Activated naive CD4-positive, alpha-beta T cell treated with anti-CD3 and anti-CD28 coated beads, Interleukin-2, amount 50 U/mL, for 24 hours (primary cell): ENCODE measurements at regions not wholly inside any gene's neighbourhood (a gene's known extent, or its start where the extent isn't known, plus 50 kb on each side); places are given as distances from the start of the nearest gene placed in this dataset.

Experiments used
- H3K27ac Mint-ChIP-seq: one replicate; pipeline ENCODE4 v1.8.0; 2021; ENCODE audit warnings: mild to moderate bottlenecking, mixed read lengths
- H3K27me3 Mint-ChIP-seq: one replicate; pipeline ENCODE4 v1.8.0; 2021; ENCODE audit warnings: mixed read lengths
- H3K36me3 Mint-ChIP-seq: one replicate; pipeline ENCODE4 v1.8.0; 2021; ENCODE audit warnings: mixed read lengths
- H3K4me1 Mint-ChIP-seq: one replicate; pipeline ENCODE4 v1.8.0; 2021; ENCODE audit warnings: mixed read lengths
- H3K4me3 Mint-ChIP-seq: one replicate; pipeline ENCODE4 v1.8.0; 2021; ENCODE audit warnings: mild to moderate bottlenecking, mixed read lengths
- H3K9me3 Mint-ChIP-seq: one replicate; pipeline ENCODE4 v1.8.0; 2021; ENCODE audit warnings: mixed read lengths

GRCh38 chr5:68161156-68161555 lies 54.4 kb upstream of the PIK3R1 start:
- Mint-ChIP-seq H3K36me3 (no peaks in the 10 kb centered on the region), H3K4me1 (no peaks in the 10 kb centered on the region), H3K9me3 (no peaks in the 10 kb centered on the region), H3K27me3 (no peaks in the 10 kb centered on the region), H3K4me3 (no peak overlapping the region), H3K27ac (no peak overlapping the region)

DNA sequence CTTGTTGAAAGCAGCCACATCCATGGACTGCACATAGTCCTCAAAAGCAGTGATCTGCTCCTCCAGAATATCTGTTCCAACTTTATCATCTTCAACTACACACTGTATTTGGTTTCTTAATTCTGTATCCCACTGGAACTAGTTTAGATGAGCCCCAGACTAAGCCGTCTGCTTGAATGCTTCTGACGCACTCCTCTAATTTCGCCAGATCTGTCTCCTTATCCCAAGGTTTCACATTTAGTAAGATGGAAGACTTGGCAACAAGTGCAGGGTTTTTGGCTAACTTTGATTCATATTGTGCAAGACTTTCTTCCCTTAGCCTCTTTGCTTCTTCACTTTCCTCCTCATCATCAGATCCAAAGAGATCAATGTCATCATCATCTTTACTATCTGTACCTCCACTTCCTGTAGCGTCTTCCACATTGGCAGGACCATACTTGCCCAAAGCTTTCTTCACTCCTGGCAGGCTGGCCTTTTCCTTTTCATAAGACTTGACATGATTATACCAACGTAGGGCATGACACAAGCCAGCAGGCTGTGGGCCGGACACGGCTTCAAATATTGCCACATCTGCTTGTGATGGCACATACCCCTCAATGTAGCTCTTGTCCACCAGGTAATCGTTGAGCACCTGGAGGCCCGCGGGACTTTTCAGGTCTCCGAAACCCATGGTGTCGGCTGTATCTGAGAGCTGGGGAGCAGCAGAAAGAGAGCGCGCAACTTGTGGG lies 56.2 kb upstream of the PIK3R1 start:
- H3K27me3 Mint-ChIP-seq: no peaks in the 10 kb centered on the region
- no peak overlapping the region for H3K27ac Mint-ChIP-seq
- H3K36me3 Mint-ChIP-seq: no peaks in the 10 kb centered on the region
- no peaks in the 10 kb centered on the region for H3K9me3 Mint-ChIP-seq
- no peak overlapping the region for H3K4me3 Mint-ChIP-seq
- H3K4me1 Mint-ChIP-seq: no peaks in the 10 kb centered on the region

DNA sequence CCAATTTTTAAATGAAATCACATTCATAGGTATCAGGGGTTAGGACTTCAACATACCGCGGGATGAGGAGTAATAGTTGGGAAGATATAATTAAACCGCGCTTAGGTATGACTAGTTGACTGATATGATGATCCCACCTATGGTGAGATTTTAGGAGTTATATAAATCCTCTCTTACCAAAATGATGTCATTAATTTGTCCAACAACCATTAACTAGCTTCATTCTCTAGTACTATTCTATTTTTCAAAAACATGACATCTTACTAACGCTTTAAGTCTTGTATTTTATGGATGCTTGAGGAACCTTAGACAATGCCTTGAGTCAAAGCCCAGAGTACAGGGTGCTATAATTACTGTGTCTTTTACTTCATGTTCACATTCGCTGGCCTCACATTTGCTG lies 59.6 kb upstream of the PIK3R1 start:
- H3K4me1 Mint-ChIP-seq: no peaks in the 10 kb centered on the region
- H3K4me3 Mint-ChIP-seq: no peak overlapping the region
- H3K27me3 Mint-ChIP-seq: no peaks in the 10 kb centered on the region
- H3K9me3 Mint-ChIP-seq: no peaks in the 10 kb centered on the region
- no peaks in the 10 kb centered on the region for H3K36me3 Mint-ChIP-seq
- H3K27ac Mint-ChIP-seq: no peak overlapping the region

- no peak overlapping the region for H3K4me3 Mint-ChIP-seq
- H3K27me3 Mint-ChIP-seq: no peaks in the 10 kb centered on the region
- H3K9me3 Mint-ChIP-seq: no peaks in the 10 kb centered on the region
- no peaks in the 10 kb centered on the region for H3K4me1 Mint-ChIP-seq
- H3K36me3 Mint-ChIP-seq: no peaks in the 10 kb centered on the region
- no peak overlapping the region for H3K27ac Mint-ChIP-seq
Measured at GRCh38 chr5:68154119-68154857, 61.3 kb upstream of the PIK3R1 start.

- Mint-ChIP-seq H3K27ac (no peak overlapping the region), H3K36me3 (no peaks in the 10 kb centered on the region), H3K4me3 (no peak overlapping the region), H3K4me1 (peaks cover 4% of the 10 kb centered on the region), H3K9me3 (no peaks in the 10 kb centered on the region), H3K27me3 (no peaks in the 10 kb centered on the region)
Measured at GRCh38 chr5:68151812-68152211, 63.7 kb upstream of the PIK3R1 start.

DNA sequence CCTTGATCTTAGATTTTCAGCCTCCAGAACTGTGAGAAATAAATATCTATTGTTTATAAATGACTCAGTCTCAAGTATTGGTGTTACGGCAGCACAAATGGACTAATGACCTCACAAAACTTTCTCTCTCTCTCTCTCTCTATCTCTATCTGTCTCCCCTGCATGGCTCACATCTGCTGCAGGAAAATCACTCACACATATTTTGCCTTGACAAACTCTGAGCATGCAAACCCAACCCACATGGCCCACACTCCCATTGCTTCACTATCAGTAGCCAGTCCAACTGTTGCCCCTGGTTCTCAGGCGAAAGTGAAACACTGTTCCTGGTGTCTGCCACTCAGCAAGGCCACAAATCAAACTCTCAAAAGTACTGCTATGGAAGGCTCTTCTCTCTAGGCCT lies 66.4 kb upstream of the PIK3R1 start:
- Mint-ChIP-seq H3K4me3 (no peak overlapping the region), H3K27ac (no peak overlapping the region), H3K36me3 (no peaks in the 10 kb centered on the region), H3K9me3 (no peaks in the 10 kb centered on the region), H3K4me1 (peaks cover 4% of the 10 kb centered on the region), H3K27me3 (no peaks in the 10 kb centered on the region)

GRCh38 chr5:68148096-68148495 lies 67.5 kb upstream of the PIK3R1 start:
- Mint-ChIP-seq H3K36me3 (no peaks in the 10 kb centered on the region), H3K4me3 (no peak overlapping the region), H3K4me1 (peaks cover 4% of the 10 kb centered on the region), H3K27me3 (no peaks in the 10 kb centered on the region), H3K9me3 (no peaks in the 10 kb centered on the region), H3K27ac (no peak overlapping the region)

DNA sequence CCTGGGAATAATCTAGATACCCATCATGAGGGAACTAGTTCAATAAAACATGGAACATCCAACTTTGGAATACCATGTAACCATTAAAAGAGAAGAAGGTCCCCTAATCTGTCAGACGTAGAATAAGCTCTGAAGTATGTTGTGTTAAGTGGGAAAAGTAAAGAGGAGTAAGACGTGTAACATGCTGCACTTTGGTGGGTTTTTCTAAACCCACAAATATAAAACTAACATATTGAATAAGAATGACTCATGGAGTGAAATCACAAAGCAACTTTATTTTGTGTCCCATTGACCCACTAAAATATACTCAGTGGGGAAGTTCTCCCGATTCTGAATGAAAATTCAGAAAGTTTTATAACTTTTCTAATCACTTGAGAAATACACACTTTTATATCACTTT lies 67.9 kb upstream of the PIK3R1 start:
- Mint-ChIP-seq H3K36me3 (no peaks in the 10 kb centered on the region), H3K4me1 (peaks cover 4% of the 10 kb centered on the region), H3K27ac (no peak overlapping the region), H3K4me3 (no peak overlapping the region), H3K9me3 (no peaks in the 10 kb centered on the region), H3K27me3 (no peaks in the 10 kb centered on the region)

DNA sequence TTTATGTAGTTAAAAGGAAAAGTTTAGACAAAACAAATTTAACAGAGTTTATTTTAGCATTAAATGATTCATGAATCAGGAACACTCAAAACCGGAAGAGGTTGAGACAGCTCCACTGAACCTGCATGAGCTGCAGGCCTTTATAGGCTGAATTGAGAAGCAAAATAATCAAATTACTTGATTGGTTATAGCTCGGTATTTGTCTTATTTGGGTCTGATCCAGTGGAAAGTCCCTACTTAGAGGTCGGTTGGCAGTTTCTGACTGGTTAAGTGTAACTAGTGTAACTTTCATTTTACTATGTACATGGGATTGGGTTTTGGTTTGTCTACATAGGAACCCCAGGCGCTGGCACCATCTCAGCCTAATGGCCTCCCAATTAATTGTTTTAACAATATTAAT lies 74.1 kb upstream of the PIK3R1 start:
- Mint-ChIP-seq H3K9me3 (no peaks in the 10 kb centered on the region), H3K27ac (no peak overlapping the region), H3K36me3 (no peaks in the 10 kb centered on the region), H3K4me3 (no peak overlapping the region), H3K4me1 (peaks cover 4% of the 10 kb centered on the region), H3K27me3 (no peaks in the 10 kb centered on the region)

DNA sequence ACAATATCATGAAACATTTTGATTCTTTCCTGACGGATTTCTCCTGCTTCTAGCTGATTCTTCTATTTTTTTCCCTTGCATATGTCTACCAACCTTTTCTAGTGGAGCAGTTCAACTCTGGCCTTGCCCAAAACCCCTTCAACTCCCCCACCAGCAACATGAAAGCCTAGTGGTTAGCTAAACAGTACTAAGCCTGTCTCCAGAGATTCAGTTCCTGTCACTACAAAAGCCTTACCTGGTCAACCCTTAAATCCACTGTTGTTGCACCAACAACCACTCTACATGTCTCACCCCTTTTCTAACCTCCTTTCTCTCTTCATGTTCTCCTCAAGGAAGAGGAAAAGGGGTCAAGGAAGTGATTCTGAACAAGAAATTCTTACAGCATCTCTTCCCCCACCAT lies 74.8 kb upstream of the PIK3R1 start:
- Mint-ChIP-seq H3K27ac (no peak overlapping the region), H3K27me3 (no peaks in the 10 kb centered on the region), H3K4me1 (peaks cover 4% of the 10 kb centered on the region), H3K9me3 (no peaks in the 10 kb centered on the region), H3K4me3 (no peak overlapping the region), H3K36me3 (no peaks in the 10 kb centered on the region)

- H3K36me3 Mint-ChIP-seq: no peaks in the 10 kb centered on the region
- H3K9me3 Mint-ChIP-seq: no peaks in the 10 kb centered on the region
- peaks cover 4% of the 10 kb centered on the region for H3K4me1 Mint-ChIP-seq
- no peak overlapping the region for H3K4me3 Mint-ChIP-seq
- no peaks in the 10 kb centered on the region for H3K27me3 Mint-ChIP-seq
- no peak overlapping the region for H3K27ac Mint-ChIP-seq
Measured at GRCh38 chr5:68139611-68140441, 75.7 kb upstream of the PIK3R1 start.

DNA sequence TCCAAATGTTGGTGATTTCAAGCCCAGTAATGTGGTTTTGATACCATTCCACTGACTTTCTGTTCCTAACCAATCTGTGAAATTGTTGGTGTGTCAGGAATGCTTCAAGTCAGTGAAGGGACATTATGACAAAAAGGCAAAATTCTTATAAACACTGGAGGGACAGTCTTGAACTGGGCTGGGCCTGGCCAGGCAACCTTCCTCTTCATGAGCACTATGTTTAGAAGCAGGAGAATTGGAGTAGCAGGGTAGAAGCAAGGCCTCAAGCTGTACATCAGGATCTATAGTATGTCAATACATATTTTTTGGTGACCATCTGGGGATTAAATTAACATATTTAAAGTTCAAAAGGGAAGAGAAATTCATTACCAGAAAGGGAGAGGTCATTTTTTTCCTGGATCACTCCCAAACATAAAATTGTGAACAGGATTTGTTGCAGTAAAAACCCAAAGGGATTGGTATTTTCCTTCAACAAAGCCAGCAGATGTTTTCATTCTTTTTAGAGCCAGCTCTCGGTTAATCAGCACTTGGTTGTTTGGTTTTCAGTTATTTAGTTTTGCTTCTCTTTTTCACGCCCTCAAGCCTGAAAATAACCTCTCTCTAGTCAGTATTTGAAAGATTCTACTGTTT lies 77.9 kb upstream of the PIK3R1 start:
- Mint-ChIP-seq H3K4me3 (no peak overlapping the region), H3K27me3 (no peaks in the 10 kb centered on the region), H3K4me1 (peaks cover 4% of the 10 kb centered on the region), H3K27ac (no peak overlapping the region), H3K9me3 (no peaks in the 10 kb centered on the region), H3K36me3 (no peaks in the 10 kb centered on the region)

DNA sequence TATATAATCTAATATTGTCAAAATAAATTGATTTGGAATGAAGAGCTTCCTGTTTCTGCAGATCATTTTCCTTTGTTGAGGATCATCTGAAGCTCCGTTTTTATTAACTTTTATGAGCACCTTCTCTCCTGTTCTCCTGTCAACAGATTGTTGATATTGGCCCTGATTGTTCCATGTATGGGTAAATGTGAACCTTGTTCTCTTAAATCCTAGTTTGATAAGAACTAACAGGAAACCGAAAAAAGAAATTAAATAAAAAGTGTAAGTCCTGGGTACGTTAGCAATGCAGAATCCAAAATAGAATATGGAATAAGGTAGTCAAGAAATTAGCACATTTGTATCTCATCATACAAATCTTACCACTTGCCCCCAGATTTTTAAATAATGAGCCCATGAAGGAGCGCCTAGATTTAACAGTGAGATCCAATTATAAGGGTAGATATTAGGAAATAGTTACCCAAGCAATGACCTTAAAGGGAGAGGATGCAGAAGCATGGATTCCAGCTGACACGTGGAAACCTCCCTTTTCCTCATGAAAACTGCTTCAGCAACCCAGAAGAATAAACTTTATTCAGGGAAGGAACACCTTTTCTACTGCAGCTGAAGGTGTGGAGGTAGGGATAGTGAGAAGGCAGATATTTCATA lies 80.8 kb upstream of the PIK3R1 start:
- H3K4me3 Mint-ChIP-seq: no peak overlapping the region
- H3K4me1 Mint-ChIP-seq: no peaks in the 10 kb centered on the region
- H3K27me3 Mint-ChIP-seq: no peaks in the 10 kb centered on the region
- no peaks in the 10 kb centered on the region for H3K36me3 Mint-ChIP-seq
- H3K27ac Mint-ChIP-seq: no peak overlapping the region
- H3K9me3 Mint-ChIP-seq: no peaks in the 10 kb centered on the region

GRCh38 chr5:68134033-68134668 lies 81.4 kb upstream of the PIK3R1 start:
- Mint-ChIP-seq H3K4me3 (no peak overlapping the region), H3K27ac (no peak overlapping the region), H3K4me1 (no peaks in the 10 kb centered on the region), H3K9me3 (no peaks in the 10 kb centered on the region), H3K36me3 (no peaks in the 10 kb centered on the region), H3K27me3 (no peaks in the 10 kb centered on the region)

- H3K36me3 Mint-ChIP-seq: no peaks in the 10 kb centered on the region
- peaks cover 5% of the 10 kb centered on the region for H3K4me1 Mint-ChIP-seq
Measured at GRCh38 chr5:68130253-68130652, 85.3 kb upstream of the PIK3R1 start.

More at GRCh38 chr5:68130253-68130652, 85.3 kb upstream of the PIK3R1 start:
- H3K27me3 Mint-ChIP-seq: no peaks in the 10 kb centered on the region
- no peak overlapping the region for H3K27ac Mint-ChIP-seq
- no peak overlapping the region for H3K4me3 Mint-ChIP-seq
- no peaks in the 10 kb centered on the region for H3K9me3 Mint-ChIP-seq
